Mononuclear cell (primary cell): ENCODE measurements at regions not wholly inside any gene's neighbourhood (a gene's known extent, or its start where the extent isn't known, plus 50 kb on each side); places are given as distances from the start of the nearest gene placed in this dataset.

ENCODE experiments used
- H3K27me3 ChIP-seq: 2 replicates; pipeline ENCODE4 v1.6.0; 2011; ENCODE audit warnings: low read length, control low read depth; ENCODE audit not compliant: insufficient read depth
- H3K4me1 ChIP-seq: 2 replicates; pipeline ENCODE4 v1.5.1; 2011; ENCODE audit warnings: mild to moderate bottlenecking, low read length, control low read depth; ENCODE audit not compliant: insufficient read depth
- H3K4me3 ChIP-seq: 2 replicates; pipeline ENCODE4 v1.5.1; 2011; ENCODE audit warnings: mild to moderate bottlenecking, low read length, moderate library complexity
- H3K9me3 ChIP-seq: 2 replicates; pipeline ENCODE4 v1.5.1; 2011; ENCODE audit warnings: low read depth, mild to moderate bottlenecking, control low read depth, low read length

GRCh38 chr6:164845773-164846172, 463.6 kb downstream of the C6orf118 start:
- no peak overlapping the region for H3K4me3 ChIP-seq
- no peaks in the 10 kb centered on the region for H3K27me3 ChIP-seq
- H3K4me1 ChIP-seq, result no peaks in the 10 kb centered on the region
- H3K9me3 ChIP-seq, result no peaks in the 10 kb centered on the region

GRCh38 chr6:164842085-164842484, 467.3 kb downstream of the C6orf118 start:
- no peaks in the 10 kb centered on the region for H3K9me3 ChIP-seq
- H3K27me3 ChIP-seq, result no peaks in the 10 kb centered on the region
- H3K4me3 ChIP-seq, result no peak overlapping the region
- no peaks in the 10 kb centered on the region for H3K4me1 ChIP-seq

DNA sequence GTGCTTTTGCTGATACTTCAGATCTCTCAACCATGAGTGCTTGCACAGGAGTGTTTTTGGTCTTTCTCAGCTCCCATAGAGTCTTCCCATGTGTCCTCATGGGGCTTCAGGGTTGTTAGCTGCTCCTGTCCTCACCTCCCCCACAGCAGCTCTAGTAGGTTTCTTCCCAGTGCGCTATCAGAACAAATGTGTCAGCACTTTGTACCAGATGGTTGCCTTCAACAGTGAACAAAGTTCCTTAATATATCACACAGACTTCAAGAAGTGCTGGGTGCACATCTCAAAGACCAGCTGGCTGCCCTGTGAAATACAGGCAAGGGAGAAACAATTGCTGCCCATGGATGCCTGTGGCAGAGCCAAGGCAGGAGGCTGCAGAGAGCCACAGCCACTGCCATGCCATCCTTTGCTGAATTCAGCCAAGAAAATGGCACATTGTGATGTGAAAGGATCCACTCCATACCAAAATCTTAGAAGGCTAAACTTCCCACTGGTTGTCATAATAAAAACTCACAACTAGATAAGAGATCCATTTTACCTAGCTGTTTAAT, 471.3 kb downstream of the C6orf118 start:
- Histone ChIP-seq H3K27me3 (no peaks in the 10 kb centered on the region), H3K9me3 (no peaks in the 10 kb centered on the region), H3K4me1 (no peaks in the 10 kb centered on the region), H3K4me3 (no peak overlapping the region)

DNA sequence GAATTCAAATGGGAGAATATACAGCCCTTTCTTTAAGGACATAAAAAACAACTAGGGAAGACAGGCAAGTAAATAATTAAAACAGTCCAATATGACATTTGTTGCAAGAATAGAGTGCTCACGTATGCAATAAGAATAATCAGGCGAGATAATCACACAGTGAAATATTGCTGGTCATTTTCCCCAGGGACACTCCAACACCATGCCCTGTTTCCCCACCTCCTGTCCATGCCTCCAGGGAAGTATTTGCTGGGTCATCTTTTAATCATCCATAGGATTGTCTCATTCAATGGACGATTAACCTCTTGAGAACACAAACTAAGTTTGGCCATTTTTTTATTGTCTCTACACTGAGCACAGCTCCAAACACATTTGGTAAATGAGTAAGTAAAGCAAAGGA, 472.9 kb downstream of the C6orf118 start:
- H3K4me1 ChIP-seq, result no peaks in the 10 kb centered on the region
- H3K4me3 ChIP-seq, result no peak overlapping the region
- no peaks in the 10 kb centered on the region for H3K9me3 ChIP-seq
- H3K27me3 ChIP-seq, result no peaks in the 10 kb centered on the region

DNA sequence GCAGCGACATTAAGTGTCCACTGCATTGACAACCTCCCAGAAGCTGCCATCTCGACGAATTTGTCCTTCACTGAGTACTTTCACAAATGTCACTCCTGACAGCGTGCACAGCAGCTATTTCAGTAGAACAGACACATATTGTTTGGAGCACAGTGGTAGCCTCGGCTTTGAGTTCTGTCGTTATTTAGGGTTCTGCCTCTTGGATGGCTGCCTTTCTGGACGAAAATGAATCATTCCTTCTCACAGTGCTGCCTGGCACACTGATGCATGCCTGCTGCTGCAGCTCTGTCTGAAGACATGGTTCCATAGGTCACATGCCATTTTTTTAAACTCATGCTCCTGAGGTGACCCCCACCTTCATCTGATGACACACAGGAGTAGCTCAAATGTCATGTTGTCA, 477.0 kb downstream of the C6orf118 start:
- H3K9me3 ChIP-seq, result no peaks in the 10 kb centered on the region

GRCh38 chr6:164827537-164827936, 481.9 kb downstream of the C6orf118 start:
- Histone ChIP-seq H3K27me3 (no peaks in the 10 kb centered on the region), H3K9me3 (no peaks in the 10 kb centered on the region), H3K4me1 (no peaks in the 10 kb centered on the region), H3K4me3 (no peak overlapping the region)

More for the DNA sequence above, 477.0 kb downstream of the C6orf118 start:
- Histone ChIP-seq H3K27me3 (no peaks in the 10 kb centered on the region), H3K4me3 (no peak overlapping the region), H3K4me1 (no peaks in the 10 kb centered on the region)

DNA sequence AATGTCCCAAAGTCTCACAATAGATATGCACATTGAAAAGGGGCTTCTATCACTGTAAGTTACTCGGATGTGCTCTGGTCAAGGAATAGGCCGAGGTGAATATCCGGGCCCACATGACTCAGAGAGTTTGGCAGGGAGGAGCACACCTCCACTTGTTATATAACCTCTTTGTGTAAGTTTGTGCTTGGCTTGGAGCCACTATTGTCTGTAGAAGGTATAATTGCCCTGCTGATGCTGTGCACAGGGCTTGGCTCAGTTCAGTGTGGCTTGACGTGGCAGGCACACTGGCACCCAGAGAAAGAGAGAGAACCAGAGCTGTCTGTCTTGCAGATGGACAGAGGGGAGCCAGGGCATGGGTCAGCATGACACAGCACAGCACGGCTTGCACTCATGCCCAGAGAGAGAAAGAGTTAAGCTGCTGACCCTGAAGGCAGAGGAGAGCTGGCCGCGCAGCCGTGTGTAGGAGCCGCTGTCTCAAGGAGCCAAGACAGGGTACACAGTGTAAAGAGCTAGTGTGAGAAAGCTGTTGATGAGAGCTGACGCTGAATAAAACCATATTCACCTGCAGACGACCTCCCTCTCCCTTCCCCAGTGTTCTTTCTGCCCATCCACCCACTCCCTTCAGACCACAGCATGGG, 482.5 kb downstream of the C6orf118 start:
- no peaks in the 10 kb centered on the region for H3K27me3 ChIP-seq
- H3K4me1 ChIP-seq, result no peaks in the 10 kb centered on the region
- no peak overlapping the region for H3K4me3 ChIP-seq
- no peaks in the 10 kb centered on the region for H3K9me3 ChIP-seq

- Histone ChIP-seq H3K27me3 (no peaks in the 10 kb centered on the region), H3K4me3 (no peak overlapping the region), H3K4me1 (no peaks in the 10 kb centered on the region), H3K9me3 (no peaks in the 10 kb centered on the region)
Measured at GRCh38 chr6:164825386-164825785, 484.0 kb downstream of the C6orf118 start.

GRCh38 chr6:164817662-164818061, 491.7 kb downstream of the C6orf118 start:
- Histone ChIP-seq H3K27me3 (no peaks in the 10 kb centered on the region), H3K4me1 (no peaks in the 10 kb centered on the region), H3K4me3 (no peak overlapping the region), H3K9me3 (no peaks in the 10 kb centered on the region)

DNA sequence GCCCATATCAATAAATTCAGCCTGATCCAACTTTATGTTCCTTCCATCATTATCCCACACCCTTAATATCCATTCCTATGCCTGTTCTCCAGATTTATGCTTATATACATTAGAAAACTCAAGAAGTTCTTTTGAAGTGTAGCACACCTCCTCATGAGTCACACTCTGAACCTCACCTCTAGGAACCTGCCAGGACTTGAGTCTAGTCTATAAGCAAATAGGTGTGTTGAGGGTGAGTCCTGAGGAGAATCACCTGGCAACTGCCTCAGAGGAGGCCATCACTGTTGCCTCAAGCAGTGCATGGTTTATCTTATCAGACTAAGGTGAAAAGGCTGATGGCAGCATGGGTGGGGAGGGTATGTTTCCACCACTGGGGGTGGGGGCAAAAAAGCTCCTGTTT, 496.7 kb downstream of the C6orf118 start:
- H3K4me1 ChIP-seq, result no peaks in the 10 kb centered on the region
- no peak overlapping the region for H3K4me3 ChIP-seq
- no peaks in the 10 kb centered on the region for H3K27me3 ChIP-seq
- no peaks in the 10 kb centered on the region for H3K9me3 ChIP-seq

- Histone ChIP-seq H3K9me3 (no peaks in the 10 kb centered on the region), H3K27me3 (no peaks in the 10 kb centered on the region), H3K4me3 (no peak overlapping the region), H3K4me1 (no peaks in the 10 kb centered on the region)
Measured at GRCh38 chr6:164807125-164807524, 502.3 kb downstream of the C6orf118 start.

GRCh38 chr6:164795056-164795815, 514.2 kb downstream of the C6orf118 start:
- Histone ChIP-seq H3K4me3 (no peak overlapping the region), H3K9me3 (no peaks in the 10 kb centered on the region), H3K4me1 (no peaks in the 10 kb centered on the region), H3K27me3 (no peaks in the 10 kb centered on the region)

GRCh38 chr6:164792666-164793065, 516.7 kb downstream of the C6orf118 start:
- Histone ChIP-seq H3K9me3 (no peaks in the 10 kb centered on the region), H3K4me3 (no peak overlapping the region), H3K27me3 (no peaks in the 10 kb centered on the region), H3K4me1 (no peaks in the 10 kb centered on the region)

- Histone ChIP-seq H3K9me3 (no peaks in the 10 kb centered on the region), H3K4me3 (no peak overlapping the region), H3K4me1 (no peaks in the 10 kb centered on the region), H3K27me3 (no peaks in the 10 kb centered on the region)
Measured at GRCh38 chr6:164791498-164791897, 517.9 kb downstream of the C6orf118 start.

GRCh38 chr6:164763788-164764187, 545.6 kb downstream of the C6orf118 start:
- Histone ChIP-seq H3K4me3 (no peak overlapping the region), H3K4me1 (no peaks in the 10 kb centered on the region), H3K9me3 (peaks cover 8% of the 10 kb centered on the region), H3K27me3 (no peaks in the 10 kb centered on the region)

DNA sequence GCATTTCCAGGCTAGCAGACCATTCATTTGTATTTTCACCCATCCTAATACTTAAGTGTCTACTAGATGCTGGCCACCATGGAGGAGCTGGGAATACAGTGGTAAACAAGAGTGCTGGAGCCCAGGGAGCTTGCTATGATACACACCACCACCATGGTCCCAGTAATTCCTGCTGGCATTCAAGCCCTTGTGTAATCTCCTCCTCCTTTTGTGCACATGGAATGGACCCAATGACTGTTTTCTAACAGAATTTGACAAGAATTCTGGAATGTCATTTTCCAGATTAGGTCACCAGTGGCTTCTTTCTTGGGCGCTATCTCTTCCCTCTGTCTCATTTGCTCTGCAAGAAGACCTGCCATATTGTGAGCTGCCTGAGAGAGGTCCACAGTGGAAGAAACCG, 552.0 kb downstream of the C6orf118 start:
- peaks cover 5% of the 10 kb centered on the region for H3K9me3 ChIP-seq
- no peak overlapping the region for H3K4me3 ChIP-seq
- no peaks in the 10 kb centered on the region for H3K27me3 ChIP-seq
- H3K4me1 ChIP-seq, result no peaks in the 10 kb centered on the region
